Thyroid gland (tissue), 4 donors: ENCODE measurements at regions not wholly inside any gene's neighbourhood (a gene's known extent, or its start where the extent isn't known, plus 50 kb on each side); places are given as distances from the start of the nearest gene placed in this dataset.
"Not testable (repeated sequence)": the region's sequence is repeated elsewhere in the genome, so short reads cannot be mapped to it uniquely, and the experiment has no call there.

ENCODE experiments used
- POLR2A ChIP-seq, 2 donors: fragments of 450-650 bp; IDR thresholded peaks; one replicate each; pipeline ENCODE4 v1.6.1; 2017; ENCODE audit warnings: antibody characterized with exemption in 2 of 2, mild to moderate bottlenecking in 2 of 2, moderate library complexity in 1 of 2
- TF ChIP-seq, protein P1 (sequence below), 6 experiments: fragments of 200-600 bp in 3 of 6; fragments of 450-650 bp in 3 of 6; sonication (generic) in 3 of 6; IDR thresholded peaks; one replicate each; pipeline ENCODE4 v1.5.1; 2016 to 2019; ENCODE audit warnings: antibody characterized with exemption in 6 of 6, mild to moderate bottlenecking in 2 of 6, inconsistent platforms in 1 of 6, moderate library complexity in 1 of 6

DNA sequence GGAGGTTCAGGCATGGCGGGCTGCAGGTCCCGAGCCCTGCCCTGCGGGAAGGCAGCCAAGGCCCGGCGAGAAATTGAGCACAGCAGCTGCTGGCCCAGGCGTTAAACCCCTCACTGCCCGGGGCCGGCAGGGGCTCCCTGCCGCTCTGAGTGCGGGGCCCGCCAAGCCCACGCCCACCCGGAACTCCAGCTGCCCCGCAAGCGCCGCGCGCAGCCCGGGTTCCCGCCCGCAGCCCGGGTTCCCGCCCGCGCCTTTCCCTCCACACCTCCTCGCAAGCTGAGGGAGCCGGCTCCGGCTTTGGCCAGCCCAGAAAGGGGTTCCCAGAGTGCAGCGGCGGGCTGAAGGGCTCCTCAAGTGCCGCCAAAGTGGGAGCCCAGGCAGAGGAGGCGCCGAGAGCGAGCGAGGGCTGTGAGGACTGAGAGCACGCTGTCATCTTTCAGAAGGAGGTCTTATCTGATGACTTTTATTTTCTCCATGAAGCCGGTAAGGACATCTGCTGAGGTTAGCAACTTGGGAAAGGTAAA, 439.6 kb upstream of the ANO5 start:
- TF ChIP-seq POLR2A (IDR thresholded peaks at IDR 0.05): not testable (repeated sequence)
- TF ChIP-seq, protein P1, sequence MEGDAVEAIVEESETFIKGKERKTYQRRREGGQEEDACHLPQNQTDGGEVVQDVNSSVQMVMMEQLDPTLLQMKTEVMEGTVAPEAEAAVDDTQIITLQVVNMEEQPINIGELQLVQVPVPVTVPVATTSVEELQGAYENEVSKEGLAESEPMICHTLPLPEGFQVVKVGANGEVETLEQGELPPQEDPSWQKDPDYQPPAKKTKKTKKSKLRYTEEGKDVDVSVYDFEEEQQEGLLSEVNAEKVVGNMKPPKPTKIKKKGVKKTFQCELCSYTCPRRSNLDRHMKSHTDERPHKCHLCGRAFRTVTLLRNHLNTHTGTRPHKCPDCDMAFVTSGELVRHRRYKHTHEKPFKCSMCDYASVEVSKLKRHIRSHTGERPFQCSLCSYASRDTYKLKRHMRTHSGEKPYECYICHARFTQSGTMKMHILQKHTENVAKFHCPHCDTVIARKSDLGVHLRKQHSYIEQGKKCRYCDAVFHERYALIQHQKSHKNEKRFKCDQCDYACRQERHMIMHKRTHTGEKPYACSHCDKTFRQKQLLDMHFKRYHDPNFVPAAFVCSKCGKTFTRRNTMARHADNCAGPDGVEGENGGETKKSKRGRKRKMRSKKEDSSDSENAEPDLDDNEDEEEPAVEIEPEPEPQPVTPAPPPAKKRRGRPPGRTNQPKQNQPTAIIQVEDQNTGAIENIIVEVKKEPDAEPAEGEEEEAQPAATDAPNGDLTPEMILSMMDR (IDR thresholded peaks at IDR 0.05): not testable (repeated sequence)
